ELR (cell line): ENCODE measurements at regions not wholly inside any gene's neighbourhood (a gene's known extent, or its start where the extent isn't known, plus 50 kb on each side); places are given as distances from the start of the nearest gene placed in this dataset.
"Not testable (repeated sequence)": the region's sequence is repeated elsewhere in the genome, so short reads cannot be mapped to it uniquely, and the experiment has no call there.

ENCODE experiments used
- DNase-seq: peaks from one replicate; pipeline ENCODE4 v3.0.0-alpha.2; 2015; ENCODE audit warnings: low read depth

DNA sequence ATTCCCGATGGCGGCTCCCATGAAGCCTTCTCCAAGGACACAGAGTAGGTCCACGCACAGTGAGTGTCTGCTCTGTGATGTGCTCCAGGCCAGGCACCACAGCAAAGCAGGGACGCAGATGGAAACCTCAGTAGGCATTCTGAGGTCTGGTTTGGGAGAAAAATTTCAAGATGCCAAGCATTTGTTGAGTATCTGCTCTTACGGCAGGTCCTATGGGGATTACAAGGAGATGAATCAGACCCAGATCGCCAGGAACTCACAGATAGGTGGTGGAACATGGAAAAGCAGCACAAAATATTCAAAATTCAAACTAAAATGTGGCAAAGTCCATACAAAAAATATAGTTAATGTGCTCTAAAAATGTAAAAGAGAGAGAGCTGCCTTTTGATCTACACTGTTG, 684.9 kb upstream of the TMEM132C start:
- DNase-seq, result no peak

DNA sequence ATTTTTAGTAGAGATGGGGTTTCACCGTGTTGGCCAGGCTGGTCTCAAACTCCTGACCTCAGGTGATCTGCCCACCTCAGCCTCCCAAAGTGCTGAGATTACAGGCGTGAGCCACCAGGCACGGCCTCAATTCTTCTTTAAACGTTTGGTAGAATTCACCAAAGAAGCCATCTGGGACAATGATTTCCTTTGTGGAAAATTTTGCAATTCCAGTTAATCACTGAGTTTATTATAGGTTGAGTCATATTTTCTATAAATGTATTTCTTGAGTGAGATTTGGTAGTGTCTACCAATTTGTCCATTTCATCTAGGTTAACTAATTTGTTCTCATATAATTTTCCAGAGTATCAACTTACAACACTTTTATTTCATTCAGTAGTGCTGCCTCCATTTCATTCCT, 683.9 kb upstream of the TMEM132C start:
- no peak for DNase-seq

DNA sequence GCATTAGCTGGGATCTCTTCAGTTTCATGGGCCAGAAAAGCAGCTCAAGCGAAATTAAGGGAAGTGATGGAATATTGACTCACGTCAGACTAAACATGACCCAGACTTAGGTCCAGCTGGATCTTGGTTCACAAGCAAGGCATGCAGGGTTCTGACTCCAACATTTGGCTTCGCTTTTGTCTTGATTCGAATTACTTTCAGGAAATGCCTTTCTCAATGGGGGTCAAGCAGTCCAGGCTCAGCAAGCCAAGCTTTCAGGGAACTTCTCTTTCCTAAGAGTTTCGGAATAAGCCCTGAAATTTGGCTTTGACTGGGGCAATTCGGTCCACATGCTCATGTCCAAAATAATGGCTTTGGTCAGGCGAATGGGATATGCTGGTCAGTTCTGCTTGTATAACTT, 678.7 kb upstream of the TMEM132C start:
- DNase-seq, result peak; percentile 88

DNA sequence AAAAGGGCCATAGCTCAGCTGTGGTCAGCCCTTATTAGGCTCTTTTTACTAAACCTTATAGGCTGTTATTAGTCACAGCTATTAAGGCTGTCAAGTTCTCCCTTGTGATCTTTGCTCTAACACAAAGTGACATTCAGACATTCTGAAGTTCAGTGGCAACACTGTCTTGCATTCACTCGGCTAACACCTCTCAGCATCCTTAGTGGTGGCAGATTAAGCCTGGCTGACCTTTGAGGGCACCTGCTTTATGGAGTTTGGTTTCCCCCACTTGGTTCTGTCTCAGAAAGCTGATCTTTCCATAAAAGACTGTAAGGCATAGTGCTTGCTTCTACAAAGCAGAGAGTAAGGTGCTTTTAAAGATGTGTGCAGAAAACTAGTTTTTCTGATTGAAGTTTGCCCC, 677.4 kb upstream of the TMEM132C start:
- no peak for DNase-seq

DNA sequence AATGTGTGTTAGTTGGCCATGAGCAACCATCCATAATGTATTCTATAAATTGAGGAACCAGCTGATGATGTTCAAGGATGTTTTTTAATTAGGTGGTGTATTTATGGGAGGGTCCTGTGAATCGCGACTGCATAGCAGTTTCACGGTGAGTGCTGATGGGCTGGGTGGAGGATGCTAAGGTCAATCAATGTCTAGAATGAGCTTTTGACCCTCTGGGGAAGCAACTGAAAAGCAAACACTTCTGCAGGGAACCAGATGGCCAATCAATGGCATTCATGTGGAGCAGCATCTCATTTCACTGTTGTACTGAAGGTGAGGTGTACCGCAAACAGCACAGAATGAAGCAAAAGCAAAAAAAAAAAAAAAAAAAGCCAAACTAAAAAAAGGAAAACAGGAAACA, 676.1 kb upstream of the TMEM132C start:
- no peak for DNase-seq

DNA sequence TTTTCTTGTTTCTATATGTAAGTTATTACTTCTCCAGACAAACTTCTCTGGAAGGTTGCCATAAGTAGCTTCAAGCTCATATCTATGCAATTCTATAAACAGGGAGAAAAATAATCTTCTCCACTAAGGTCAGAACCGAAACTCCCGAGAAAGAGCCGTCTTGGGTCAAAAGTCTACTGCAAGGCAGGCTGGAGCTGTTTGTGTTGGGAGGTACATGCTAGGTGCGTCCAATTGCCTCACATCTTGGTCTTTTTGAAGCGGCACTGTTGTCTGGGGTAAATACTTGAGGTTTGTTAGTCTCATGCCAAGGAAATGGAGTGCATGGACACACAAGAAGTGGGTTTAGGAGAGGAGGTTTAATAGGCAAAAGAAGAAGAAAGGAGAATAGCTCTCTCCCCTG, 674.7 kb upstream of the TMEM132C start:
- no peak for DNase-seq

DNA sequence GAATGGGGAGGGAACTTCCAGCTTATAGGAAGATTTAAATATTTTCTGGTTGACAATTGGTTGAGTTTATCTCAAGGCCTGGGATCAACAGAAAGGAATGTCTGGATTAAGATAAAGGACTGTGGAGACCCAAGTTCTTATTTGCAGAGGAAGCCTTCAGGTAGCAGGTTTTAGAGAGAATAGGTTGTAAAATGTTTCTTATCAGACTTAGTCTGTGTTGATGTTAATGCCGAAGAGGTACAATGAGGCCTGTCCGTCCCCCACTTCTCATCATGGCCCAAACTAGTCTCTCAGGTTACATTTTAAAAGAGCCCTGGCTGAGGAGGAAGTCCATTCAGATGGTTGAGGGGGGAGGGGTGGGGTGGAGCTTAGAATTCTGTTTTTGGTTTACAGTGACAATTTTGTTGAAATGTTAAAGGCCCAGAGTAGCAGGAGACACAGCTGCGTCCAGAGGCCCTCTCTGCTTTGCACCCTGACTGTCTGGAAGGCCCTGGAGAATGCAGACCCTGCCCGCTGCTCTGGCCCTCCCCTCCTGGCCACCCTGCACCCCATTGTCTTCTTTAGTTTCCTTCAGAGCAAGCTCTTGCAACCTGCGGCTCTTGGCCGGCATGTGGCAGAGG, 672.5 kb upstream of the TMEM132C start:
- DNase-seq, result no peak

DNA sequence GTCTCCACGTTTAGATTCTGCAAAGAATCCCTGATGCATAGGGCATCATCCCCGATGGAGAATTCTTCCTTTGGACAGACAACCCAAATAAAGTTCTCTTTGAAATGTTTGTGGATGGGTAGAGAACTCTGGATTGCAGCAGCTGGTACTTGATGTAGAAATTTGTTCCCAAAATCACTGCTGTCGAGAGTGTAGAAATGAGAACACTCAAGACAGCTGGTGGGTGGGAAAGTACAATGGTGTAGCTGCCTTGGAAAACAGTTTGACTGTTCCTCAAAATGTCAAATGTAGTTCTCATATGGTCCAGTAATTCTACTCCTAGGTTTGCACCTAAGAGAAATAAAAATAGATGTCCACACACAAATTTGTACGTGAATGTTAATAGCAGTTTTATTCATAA, 671.5 kb upstream of the TMEM132C start:
- no peak for DNase-seq

DNA sequence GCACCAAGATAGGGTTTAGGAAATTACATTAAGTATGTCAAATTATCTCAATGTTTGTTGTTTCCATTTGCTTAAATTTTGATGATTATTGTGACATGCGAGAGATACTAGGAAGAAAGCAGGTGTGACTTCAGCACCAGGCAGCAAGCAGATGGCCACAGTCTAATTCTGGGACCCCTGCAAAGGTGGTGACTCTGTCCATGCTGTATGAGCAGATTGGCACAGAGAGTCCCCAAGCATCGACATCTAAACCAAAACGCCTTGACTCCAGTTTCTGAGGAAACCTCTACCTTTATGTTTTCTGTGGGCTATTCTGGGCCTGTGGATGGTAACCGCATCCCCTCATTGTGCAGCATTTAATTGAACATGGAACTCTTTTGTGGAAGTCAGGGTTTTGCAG, 670.1 kb upstream of the TMEM132C start:
- no peak for DNase-seq

DNA sequence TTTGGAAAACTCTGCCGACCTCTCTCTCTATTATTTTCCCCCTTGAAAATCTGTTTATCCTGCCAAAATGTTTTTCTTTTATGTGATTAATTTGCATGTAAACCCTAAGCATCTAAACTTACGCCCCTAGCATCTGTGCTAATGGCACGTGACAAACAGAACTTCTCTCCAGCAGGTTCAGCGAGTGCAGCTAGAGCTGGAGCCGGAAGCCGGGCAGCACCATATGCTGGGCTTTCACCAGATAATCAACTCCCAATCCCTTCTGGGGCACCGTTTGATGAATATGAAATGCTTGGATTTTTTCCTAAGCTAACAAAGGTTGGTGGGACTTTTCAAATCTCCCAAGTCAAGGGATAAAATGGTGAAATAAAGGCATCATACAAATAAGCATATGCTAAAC, 667.5 kb upstream of the TMEM132C start:
- no peak for DNase-seq

DNA sequence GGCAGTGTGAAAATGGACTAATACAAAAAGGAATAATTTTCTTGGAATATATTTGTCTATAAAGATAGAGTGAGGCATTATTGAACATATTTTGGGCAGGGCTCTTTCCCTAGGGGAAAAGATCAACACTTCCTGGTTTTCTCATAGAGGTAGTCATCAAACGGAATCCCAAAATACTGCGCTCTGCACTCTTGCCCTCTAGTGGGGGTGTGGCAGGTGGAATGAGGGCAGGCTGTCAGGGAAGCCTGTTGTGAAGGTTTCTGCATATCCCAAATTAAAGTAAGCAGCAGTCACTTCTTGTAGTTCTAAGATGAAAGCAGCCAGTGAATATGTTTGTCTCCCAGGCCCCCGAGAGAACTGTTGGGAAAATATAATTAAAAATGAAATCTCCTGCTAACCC, 666.8 kb upstream of the TMEM132C start:
- DNase-seq, result no peak

DNA sequence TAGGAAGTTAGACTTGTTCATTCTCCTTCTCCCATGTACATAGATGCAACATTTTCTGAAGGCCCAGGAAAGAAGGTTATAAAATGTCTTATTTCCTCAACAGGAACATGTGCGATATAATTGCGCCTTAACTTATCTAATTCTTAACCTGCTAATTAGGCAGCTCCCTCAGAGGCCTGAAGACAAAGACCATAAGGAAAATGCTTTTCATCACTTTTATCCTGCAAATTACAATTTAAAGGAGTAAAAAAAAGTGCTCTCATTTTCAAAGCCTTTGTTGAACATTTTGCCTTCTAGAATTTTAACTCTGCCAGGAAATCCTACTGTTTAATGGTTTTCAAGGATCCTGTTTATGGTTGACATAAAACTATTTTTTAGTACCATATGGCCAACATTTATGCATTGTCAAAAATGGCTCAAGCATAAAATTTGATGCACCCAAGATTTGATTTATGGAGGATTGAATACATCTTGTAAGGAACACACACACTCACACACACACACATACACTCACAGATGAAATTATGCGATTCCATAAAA, 660.4 kb upstream of the TMEM132C start:
- no peak for DNase-seq

DNA sequence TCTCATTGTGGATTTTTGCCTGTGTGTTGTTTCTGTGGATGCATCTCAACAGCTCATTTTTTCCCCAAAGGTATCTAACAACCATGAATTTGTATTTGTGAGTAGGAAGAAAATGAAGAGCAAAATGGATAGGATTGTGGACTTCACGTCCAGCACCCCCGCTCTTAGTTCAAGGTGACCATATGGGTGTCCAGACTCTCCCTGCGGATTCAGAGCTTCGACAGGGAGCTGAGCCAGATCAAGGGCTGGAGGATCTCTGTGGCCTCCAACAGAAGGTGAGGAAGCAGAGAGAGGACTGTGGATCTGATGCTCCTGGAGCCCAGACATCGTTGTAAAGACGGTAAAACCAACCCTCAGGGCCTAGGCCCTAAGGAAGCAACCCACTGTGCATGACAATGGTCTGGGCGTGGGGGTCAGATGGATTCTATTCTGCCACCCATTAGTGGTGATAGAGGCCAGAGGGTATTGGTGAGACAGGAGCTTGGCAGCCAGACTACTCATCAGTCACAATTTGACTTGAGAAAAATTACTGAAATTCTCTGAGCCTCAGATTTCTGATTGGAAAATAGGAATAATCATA, 659.7 kb upstream of the TMEM132C start:
- no peak for DNase-seq

DNA sequence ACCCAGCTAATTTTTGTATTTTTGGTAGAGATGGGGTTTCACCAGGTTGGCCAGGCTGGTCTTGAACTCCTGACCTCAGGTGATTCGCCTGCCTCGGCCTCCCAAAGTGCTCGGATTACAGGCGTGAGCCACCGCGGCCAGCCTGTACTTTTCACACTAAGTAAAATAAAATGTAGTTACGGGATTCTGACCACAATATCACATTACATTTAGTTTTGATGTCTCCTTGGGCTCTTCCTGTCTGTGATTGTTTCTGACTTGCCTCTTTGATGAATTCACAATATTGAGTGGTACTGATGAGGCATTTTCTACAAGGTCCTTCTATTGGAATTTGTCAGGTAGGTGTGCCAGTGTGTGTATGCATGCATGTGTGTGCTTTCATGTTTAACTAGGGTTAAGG, 658.6 kb upstream of the TMEM132C start:
- not testable (repeated sequence) for DNase-seq

DNA sequence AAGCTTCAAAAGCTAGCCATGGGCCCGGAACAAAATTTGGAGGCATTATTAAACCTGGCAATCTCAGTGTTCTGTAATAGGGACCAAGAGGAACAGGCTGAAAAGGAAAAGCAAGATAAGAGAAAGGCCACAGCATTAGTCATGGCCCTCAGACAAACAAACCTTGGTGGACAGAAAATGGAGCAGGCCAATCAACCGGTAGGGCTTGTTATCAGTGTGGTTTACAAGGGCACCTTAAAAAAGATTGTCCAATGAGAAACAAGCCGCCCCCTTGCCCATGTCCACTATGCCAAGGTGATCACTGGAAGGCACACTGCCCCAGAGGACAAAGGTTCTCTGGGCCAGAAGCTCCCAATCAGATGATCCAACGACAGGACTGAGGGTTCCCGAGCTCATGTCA, 653.9 kb upstream of the TMEM132C start:
- DNase-seq, result no peak

DNA sequence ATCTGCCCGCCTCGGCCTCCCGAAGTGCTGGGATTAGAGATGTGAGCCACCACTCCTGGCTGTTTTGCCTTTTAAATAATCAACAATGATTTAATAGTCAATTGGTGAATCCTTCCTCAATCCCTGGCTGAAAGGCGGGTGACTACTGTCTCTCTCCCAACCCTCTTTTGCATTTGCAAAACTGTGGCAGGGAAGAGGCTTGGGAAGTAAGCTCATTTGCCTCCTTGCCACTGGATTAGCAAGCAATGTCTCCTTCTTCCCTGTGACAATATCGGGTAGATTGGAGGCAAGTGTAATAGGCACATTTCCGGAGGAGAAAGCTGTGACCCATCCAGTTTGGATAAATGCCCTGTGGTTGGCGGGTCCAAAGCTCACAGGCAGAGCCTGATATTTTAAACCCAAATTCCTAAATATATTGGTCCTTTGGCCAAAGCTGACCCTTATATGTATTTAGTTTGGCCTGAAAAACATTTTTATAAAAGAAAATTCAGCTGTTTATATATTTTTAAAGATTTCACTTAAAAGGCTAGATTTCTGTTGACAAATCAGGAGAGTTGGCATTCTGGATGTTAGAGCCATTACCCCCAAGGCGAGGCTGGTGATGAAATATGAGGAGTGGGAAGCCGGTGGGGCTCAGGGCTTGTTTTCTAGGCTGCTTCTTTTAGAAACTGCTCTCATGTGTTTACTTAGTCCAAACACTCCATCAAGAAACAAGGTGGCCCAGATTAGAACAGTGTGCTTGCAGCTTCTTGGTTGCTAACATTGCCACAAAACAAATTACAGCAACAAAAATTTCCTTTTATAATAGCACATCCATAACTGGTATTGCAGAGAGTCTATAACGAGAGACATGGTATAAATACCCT, 646.9 kb upstream of the TMEM132C start:
- no peak for DNase-seq

DNA sequence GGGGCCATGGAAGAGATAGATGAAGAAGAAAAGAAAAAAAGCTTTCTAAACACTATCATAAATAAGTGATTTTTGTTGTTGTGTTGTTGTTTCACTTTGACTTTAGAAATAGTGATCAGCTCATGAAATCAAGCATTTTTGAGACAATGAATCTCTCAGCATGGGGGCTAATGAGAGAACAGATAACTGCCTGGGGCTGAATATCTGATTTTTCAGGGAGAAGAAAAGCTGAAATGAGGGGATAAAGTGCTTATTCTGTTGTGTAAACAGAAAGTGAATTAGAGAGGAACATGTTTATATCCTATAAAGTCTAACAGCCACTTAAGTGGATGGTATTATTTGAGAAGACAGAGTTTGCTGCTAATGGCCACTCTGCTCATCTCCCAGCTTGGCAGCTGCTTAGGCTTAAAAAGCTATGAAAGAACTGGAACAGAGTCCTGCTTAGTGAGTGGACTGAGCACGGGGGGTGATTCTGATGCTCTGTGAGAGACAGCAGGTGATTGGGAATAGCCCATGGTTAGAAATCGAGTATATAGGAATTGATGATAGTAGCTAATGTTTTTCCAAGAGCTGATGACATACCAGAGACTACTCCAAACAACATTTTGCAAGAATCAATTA, 646.1 kb upstream of the TMEM132C start:
- no peak for DNase-seq

DNA sequence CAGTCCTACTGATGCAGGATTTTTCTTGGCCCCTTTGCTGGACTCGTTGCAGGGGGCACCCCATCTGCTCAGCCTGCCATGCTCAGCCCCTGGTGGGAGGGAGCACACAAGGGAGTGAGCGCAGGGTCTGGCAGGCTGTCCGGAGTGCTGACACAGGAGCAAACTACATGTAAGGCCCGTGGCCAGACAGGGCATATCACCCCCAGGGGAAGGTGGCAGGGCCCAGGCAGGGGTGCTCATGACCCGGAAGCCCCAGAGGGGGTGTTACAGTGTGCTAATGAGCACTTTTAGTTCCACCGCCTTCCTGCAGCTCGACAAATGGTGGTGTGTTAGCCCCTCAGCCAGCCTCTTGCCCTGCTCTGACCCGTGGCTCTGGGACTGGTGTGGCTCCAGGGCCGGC, 645.6 kb upstream of the TMEM132C start:
- no peak for DNase-seq

DNA sequence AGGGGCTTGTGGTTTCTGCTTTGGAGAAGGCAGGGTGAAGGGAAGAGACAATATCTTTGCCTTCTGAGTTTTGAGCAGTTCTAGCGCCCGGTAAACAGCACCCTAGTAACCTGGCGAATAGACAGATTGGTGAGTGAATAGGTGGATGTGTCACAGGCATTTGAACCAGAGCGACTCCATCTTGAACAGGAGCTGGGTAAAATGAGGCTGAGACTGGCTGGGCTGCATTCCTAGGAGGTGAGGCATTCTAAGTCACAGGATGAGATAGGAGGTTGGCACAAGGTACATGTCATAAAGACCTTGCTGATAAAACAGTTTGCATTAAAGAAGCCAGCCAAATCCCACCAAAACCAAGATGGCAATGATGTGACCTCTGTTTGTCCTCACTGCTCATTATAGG, 643.6 kb upstream of the TMEM132C start:
- DNase-seq, result no peak

DNA sequence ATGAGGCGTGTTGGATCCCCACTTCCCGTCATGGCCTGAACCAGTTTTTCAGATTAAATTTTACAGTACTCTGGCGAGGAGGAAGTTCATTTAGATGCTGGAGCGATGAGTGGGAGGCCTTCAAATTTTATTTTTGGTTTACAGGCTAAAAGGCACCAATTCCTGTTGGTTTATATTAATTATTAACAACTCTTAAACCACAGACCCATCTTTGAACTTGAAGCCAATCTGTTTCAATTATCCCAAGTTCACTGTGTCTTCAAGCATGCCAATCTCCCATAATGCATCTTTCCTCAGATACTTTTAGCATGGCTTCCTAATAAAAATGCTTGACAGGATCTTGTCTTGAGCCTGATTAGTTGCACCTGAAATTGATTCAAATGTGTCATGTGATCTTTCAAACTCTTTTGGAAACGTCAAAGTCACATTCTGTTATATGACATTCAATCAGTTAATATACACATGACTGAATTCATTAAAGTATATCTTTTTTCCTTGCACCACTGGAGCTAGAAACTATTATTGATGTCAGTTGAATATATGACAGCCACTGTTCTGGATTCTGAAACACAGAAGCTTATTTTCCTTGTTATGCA, 641.7 kb upstream of the TMEM132C start:
- no peak for DNase-seq

DNA sequence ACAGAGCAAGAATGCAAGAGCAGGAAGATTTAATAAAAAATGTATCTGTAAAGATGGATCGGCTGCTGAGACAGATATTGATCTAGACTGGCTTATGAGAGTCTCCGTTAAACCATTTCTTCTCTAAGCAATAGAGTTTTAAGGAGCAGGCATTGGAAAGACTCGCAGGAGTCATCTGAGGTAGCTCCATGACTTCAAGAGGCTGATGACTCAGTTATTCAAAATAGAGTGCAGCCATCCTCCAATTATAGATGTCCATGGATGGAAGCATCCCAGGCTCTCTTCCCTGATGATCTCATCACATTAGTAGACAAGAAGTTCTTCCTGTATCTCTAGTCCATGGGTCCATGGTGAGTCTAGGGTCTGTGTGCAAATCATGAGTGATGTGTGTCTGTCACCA, 638.3 kb upstream of the TMEM132C start:
- DNase-seq, result peak; percentile 72

DNA sequence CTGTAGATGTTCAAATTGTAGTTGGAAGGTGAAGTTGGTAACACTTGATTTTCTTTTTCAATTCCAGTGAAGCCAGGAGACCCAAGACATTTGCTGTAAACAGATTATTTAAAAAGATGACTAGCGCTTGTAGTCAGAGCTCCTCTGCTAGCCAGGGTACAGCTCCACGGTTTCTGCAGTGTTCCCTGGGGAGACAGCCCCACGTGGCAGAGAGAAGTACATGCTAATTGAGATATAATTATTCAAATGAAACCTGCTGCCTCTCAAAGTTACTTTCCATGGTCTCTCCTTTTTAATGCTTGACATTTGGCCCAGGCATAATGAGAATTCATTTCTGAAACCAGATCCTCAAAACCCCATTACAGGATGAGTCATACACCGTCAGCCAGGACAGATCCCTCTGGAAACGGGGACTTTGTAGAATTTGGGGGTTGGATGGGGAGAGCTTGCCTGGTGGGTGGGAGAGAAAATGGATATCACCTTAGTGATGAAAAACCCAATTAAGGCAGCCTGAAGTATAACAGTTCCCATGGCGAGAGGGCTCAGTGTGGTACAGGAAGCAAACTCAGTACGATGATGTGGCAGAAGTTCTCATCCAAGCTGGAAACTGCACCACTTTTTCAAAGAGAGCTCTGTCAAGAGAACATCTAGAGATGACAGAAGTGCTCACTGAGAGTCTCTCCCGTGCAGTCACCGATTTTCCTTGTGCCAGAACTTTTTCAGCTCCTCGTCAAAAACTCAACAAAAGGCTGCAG, 637.7 kb upstream of the TMEM132C start:
- DNase-seq, result peak; percentile 10
